Stimulated activated CD8-positive, alpha-beta memory T cell treated with anti-CD3 and anti-CD28 coated beads, Interleukin-12 subunit alpha, Interleukin-12 subunit beta, amount 100 ng/mL, for 24 hours (primary cell): ENCODE measurements at regions not wholly inside any gene's neighbourhood (a gene's known extent, or its start where the extent isn't known, plus 50 kb on each side); places are given as distances from the start of the nearest gene placed in this dataset.

Experiments used
- DNase-seq: peaks from one replicate; pipeline ENCODE4 v3.0.0-alpha.2; 2020; ENCODE audit errors: extremely low read depth

DNA sequence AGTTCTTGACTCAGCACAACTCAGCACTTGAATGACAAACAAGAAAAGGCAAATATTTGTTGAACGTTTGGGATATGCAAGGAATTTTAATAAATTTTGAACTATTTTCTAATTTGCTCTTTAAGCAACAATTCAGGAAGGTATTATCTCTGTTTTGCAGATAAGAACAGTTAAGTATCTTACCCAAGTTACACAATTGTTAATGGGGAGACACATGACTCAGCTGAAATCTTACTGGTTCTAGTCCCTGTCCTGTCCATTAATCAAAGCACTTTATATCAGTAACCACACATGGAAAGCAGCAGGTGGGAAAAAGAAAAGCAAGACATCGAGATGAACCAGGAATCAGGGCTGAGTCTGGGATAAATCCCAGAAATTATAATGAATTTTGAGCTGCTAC is 493.9 kb upstream of the PIK3C3 start:
- no peak for DNase-seq

DNA sequence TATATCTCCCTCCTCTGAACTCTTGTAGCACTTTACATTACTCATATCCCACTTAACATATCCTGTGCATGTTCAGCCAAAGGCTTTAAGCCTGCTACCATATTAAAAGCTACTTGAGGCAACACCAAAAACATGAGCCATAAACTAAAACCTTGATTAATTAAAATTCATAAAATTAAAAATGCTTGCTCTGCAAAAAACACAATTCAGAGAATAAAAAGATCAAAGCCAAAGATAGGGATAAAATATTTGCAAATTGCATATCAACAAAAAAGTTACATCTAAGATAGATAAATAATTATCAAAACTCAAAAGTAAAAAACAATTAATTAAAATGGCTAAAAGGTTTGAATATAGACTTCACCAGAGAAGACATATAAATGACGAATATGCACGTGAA is 495.4 kb upstream of the PIK3C3 start:
- DNase-seq, result no peak

DNA sequence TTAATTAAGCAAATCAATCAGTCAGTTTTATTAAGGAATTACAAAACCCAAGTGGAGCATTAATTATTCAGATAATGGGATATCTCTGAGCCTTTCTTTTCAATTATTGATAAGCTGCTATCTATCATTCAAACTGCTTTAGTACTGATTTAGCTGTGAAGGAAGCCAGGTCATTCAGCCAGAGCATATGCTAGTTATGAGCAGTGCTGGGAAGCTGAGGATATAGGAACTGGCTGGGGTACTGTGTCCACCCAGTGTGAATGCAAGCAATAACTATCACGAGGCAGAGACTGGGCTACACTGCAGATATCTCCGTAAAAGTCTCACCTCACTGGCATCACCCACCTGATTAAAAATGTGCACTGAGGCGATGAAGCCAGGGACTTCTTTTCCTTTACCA is 496.7 kb upstream of the PIK3C3 start:
- no peak for DNase-seq

DNA sequence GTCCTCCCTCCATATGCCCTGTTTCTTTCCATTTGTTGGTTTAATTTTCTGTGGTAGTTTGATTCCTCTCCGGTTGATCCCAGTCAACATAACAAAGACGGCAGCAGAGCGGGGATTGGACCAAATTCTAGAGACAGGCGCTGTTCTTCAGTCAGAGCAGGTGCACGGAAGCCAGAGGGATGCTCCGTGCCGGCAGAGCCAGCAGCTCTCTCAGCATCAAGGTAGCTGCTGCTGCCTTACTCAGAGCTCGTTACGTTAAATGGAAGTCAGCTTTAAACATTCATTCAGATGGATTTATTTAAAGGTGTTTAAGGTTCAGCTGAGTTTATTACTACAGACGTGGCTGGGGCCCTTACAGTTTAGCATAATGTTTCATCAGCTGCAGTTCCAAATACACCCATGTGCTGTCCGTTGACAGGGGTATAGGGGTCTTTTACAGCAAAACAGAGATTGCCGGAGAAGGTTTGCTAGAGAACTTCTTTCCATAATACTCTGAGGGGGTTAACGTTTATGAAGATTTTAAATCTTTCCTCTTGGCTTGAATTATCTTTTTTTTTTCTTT is 497.2 kb upstream of the PIK3C3 start:
- DNase-seq, result no peak

DNA sequence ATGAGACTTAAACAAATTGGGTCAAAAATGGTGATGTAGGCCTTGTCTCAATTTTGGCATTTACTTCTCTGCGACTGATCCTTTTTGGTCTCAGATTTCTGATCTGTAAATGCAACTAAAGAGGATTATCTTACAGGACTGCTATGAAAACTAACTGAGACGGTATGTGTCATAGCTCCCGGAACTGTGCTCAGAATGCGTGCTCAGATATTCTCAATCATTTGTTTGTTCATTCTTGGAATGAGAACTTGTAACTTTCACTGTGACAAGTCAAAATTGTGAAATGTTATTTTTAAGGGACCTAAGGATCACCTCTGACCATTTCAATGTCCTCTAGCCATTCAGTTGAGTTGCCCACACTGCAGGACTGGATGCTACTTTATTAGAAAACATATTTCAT is 498.2 kb upstream of the PIK3C3 start:
- DNase-seq, result no peak

DNA sequence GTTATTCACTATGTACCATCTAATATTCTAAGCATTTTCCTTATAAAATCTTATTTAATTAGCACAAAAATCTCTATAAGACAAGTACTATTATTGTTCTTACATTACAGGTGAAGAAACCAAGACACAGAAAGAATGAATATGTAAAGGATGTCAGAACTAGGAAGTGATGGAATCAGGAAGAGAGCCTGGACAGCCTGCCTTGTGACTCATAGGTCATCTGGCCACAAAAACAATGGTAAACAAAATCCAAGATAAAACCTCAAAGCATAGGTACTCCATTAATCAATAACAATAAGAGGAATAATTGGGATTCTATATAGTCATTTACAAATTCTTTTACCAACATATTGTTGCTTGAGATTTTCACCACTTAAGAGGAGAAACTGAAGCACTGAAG is 505.4 kb upstream of the PIK3C3 start:
- DNase-seq, result no peak

DNA sequence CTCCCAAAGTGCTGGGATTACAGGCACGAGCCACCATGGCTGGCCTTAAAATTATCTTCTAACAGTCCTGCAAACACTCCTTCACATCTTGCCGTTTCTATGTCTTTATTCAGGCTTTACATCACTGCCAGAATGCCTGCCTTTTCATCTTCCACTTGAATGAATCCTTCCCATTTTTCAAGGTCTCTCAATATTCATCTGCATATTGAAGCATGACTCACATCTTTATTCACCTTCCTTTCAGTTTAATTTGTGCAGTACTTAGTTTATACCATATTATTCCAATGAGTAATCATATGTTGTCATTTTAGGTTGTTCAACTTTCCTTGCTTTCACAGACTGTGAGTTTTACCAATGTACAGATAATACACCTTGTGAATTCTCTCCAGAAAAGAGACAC is 510.1 kb upstream of the PIK3C3 start:
- no peak for DNase-seq

DNA sequence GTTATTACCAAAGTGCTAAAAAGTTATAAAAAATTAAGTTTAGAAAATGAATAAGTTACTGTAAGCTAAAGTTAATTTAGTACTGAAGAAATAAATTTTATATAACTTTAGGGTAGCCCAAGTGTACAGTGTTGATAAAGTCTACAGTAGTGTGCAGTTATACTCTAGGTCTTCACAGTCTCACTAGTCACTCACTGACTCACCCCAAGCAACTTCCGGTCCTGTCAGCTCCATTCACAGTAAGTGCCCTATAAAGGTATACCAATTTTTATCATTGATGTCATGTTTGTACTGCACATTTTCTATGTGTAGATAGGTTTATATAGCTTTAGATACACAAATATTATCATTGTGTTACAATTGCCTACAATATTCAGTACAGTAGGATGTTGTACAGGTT is 518.3 kb upstream of the PIK3C3 start:
- no peak for DNase-seq

DNA sequence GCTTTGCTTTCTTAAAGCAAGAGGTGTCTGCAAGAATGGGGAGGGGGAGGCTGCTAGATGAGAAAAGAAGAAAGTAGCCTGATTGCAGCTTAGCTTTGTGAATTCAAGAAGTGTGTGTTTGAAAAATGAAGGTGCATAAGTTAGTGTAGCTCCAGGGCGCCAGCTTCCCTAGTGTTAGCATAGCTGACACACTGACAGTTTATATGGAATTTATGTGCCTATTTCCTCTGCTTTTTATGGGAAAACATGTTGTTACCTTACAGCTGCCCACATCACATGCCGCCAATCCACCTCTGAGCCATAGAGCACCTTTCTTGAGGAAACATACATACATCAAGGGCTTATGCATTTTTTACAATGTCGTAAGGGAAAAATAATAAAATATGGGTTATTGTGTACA is 536.4 kb upstream of the PIK3C3 start:
- DNase-seq, result no peak

DNA sequence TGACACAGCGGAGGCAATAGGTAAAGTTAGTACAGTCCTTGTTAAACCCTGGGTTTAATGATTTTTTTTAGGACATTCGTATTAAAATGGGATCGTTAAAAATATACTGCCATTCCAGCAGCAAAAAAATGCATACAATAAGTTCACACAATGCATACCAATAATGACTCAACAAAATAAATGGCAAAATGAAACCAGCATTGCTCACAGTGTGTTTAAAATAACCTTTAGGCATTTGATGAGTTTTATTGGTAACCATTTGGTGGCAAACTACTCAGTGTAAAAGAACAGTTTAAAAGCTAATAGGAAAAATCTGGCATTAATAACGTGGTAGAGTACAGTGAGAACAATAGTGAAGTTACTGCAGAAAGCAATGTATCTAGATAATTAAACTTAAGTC is 539.0 kb upstream of the PIK3C3 start:
- no peak for DNase-seq

DNA sequence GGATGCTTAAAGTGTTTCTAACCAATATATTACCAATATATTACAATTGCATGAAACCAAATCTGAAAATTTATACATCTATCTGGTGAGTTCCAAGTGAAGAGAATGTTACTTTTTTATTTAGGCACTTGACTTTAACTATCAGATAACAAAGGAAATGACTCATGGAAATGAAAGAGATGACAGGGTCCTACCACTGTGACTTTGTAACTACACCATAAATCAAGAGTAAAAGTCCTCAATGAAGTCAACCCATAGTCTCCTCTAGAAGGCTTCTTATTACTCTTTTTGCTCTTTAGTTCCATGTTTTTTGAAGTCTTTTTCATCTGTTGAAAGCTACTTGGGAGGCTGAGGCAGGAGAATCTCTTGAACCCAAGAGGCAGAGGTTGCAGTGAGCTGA is 545.0 kb upstream of the PIK3C3 start:
- DNase-seq, result no peak

DNA sequence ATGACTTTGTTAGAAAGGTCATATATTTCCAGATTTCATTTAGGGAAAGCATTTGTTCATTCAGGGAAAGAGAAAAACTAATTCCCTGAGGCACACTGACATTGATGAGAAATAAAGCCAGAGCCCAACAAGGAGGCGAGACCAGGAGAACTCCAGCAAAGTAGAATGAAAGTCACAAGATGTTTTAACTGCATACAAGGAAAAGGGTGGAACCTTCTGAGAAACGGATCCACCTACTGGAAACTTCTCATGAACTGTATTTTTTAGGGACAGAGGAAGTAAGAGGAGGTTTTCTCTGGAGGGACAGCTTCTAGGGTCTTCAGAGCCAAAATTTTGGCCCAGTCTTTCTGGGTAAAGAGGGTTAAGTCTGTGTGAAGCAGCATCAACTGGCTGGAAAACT is 548.2 kb upstream of the PIK3C3 start:
- no peak for DNase-seq

DNA sequence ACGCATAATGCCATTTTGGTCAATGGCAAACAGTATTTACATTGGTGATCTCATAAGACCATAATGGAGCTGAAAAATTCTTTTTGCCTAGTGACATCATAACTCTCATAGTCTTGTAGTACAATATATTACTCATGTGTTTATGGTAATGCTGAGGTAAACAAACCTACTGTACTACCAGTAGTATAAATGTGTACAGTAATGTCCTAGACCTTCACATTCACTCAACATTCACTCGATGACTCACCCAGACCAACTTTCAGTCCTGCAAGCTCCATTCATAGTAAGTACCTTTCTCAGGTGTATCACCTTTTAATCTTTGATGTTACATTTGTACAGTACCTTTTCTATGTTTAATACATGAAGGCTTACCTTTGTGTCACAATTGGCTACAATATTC is 558.2 kb upstream of the PIK3C3 start:
- DNase-seq, result no peak

DNA sequence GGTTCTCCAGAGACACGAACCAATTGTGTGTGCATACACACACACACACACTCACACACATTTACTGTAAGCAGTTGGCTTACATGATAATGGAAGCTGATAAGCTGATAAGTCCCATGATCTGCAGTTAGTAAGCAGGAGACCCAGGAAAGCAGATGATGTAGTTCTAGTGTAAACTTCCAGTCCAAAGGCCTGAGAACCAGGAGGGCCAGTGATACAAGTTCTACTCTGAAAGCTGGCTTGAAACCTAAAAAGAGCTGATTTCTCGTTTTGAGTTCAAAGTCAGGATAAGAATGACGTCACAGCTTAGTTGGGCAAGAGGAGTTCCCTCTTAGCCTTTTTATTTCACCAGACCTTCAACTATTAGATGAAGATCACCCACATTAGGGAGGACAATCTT is 558.8 kb upstream of the PIK3C3 start:
- no peak for DNase-seq

DNA sequence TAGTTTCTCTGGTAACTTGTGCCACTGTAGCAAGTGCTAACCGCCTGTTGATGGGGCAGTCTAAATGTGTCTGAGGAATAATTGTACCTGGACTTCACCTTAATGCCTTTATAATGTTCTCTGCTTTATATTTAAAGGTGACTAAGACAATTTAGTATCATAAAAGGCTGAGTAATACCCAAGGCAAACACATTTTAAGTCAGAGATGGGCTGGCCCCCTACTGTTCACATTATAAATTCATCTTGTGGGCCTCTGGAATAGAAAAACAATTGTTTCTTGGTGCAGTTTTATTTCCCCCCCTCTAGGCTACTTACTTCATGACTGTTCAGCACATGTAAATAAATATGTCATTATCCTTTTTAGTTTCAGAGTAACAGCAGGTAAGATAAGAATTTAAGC is 559.3 kb upstream of the PIK3C3 start:
- no peak for DNase-seq

DNA sequence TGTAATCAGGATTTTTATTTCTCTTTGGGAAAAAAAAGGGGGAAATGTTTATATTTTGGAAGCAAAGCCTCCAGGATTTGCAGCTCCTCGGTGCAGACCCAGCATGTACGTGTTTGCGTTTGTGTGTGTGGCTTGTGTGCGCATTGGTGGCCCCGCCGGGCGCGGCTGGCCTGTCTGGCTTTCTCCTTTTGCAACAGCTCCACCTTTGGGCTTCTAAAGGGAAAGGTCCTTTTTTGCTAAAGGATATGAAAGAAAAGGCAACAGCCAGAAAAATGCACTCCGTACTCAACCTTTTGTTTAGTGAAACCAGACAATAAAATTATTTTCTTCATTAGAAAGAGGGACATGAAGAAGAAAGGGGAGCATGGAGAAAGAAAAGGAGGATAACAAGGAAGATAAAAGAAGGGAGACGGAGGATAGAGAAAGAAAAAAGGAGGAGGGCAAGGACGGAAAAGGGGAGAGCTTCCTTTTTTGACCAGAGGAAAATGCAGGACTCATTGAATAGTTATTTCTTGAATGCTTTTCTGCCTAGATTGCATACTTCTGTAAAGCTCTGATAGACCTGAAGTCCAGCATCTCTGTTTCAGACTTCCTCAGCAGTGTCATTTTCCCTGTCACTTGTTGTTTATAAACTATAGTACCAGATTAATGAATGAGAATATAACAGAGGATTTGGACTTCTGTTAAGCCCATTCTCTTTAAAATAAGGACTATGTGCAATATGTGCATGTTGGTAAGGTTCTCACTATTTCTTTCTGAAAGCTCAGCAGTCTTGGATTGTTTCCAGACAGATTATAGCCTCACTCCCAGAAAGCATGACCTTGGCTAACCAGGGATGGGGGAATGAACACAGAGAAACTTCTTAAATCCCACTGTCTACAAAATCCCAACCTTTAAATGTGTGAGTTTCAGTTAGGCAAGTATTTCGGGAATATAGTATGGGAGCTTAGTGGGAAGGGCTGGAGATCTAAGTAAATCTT is 563.1 kb upstream of the PIK3C3 start:
- no peak for DNase-seq

DNA sequence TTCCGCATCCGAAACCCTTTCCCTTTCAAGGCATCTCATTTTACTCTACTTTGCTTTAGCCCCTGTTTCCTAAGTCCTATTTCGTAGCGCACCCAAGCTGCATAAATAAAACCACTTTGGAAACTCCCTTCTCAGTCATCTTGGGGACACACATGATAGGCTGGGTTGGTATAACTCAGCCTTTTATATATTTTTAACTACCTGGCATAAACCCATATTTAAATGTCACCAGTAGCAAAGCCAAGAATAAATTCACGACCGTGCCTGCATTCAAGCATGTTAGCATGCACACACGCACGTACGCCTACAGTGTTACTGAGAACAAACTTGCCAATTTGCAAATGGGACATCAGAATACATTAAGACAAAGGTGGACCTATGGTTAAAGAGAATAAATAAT is 564.7 kb upstream of the PIK3C3 start:
- no peak for DNase-seq

DNA sequence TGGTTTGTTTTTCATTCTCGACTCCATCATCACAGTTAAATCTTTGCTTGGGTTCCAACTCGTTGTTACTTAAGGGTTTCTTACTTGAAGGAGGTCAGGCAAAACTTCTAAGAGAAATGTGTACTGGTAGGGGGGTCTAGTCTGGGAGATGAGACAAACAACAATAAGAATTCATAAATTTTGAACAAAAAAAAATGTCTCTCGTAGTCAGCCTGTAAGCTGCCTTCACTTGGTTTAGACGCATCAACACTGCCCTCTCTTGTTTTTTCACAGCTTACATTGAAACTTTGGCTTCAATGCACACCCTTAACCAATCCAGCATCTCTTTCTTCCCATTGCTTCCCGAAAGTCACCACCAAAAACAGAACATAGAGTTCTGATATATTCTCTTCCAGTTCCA is 576.4 kb upstream of the PIK3C3 start:
- DNase-seq, result no peak

DNA sequence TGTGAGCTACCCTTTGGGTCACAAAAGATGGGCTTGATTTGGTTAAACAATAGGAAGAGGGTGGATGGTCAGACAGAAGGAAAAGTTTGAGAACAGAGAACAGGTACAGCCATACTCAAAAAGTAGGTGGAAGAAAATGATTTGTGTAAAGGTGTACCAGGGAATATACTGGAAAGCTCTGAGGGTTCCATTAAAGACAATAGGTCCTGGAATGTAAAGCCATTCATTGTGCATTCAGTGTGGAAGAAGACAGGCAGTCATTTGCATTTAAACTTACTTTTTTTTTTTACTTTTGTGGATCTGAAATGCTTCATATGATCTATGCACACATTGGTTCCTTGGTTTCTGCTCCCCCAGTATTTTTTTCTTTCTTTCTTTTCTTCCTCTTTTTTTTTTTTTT is 581.4 kb upstream of the PIK3C3 start:
- no peak for DNase-seq

DNA sequence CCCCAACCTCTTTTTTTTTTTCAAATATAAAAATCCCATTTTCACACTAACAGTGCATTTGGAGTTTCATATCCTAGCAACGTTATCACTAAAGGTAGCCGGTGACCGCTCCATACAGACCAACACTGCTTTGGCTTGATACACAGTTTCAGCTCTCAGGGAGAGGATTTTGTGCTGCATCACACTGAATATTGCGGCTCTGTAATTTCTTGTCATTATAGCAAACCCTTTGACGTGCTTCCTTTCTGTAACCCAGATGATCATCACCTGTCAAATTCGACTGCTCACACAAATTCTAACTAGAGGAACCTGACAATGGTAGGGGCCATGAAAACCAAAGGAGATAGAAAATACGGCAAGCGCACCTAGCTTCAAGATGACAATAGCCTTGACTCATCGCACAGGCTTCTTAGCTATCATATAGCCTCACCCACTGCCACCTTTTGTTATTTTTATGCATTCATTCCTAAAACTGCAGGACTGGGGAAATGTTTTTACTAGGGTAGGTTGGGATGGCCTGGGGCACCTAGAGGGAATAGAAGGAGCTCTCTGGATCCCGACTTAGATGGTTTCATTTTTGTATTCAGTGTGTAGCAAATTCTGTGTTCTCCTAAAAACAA is 582.9 kb upstream of the PIK3C3 start:
- no peak for DNase-seq

DNA sequence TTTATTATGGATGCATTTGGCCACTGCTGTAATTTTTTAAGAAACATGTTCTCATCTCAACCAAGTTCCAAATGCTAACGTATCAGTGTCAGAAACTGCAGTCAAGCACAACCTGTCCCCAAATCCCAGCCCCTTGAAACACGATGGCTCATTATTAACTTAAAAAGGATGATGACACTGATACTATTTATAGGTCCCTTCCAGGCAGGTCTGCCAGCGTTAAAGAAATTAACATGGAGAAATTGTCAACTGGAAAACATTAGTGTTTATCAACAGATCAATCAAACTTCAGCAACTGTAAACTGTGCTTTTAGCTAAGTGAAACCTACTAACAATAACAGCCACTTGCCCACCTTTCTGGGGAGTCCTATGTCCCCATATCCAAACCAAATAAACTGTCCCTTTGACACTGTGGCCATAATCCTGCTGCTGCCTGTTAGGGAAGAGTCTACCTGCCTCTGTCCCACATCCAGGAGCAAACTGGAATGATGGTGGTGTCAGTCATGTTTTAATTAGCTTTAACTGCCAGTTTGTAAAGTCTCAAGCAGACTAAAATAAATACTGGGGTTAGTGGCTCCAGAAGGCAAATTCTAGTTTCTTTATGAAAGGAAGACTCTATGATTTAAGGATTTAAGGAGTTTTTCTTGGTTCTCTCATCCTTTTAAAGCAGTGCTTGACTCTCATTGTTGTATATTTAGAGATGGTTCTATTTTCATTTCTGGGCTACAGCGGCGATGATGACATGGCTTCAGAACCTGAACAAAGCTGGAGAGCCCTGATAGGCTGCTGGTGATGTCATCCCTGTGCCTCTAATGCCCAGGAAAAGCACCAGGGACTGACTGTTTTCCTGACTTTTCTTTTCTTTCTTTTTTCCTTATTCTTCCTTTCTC is 583.6 kb upstream of the PIK3C3 start:
- DNase-seq, result no peak

DNA sequence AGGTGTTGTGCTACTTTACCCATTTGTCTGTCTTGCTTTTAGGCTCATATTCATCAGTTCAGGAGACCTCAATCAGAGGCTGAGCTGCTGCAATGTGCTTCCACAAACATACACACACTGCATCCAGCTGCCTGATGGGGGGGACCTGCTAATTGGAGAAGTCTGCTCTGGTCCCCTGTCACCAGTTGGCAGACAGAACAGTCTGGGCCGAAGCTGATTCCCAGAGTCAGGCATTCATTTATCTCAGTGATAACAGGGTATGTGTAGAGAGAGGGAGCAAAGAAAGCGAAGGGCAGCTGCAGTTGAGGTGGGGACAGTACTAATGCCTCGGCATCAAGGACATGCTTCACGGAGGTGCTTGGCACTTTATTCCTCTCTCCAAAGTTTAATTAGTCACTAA is 584.3 kb upstream of the PIK3C3 start:
- DNase-seq, result no peak
